Gastrocnemius medialis (tissue), 4 donors: ENCODE measurements at regions not wholly inside any gene's neighbourhood (a gene's known extent, or its start where the extent isn't known, plus 50 kb on each side); places are given as distances from the start of the nearest gene placed in this dataset.

Experiments
- CTCF ChIP-seq, 5 experiments: fragments of 450-650 bp in 3 of 5; fragments of 200-600 bp in 2 of 5; sonication (generic) in 2 of 5; IDR thresholded peaks in 4 of 5; conservative IDR thresholded peaks in 1 of 5; 1 replicate in 4 of 5; 2 replicates in 1 of 5; pipeline ENCODE4 v1.5.1; 2016 to 2019; ENCODE audit warnings: antibody characterized with exemption in 5 of 5, mild to moderate bottlenecking in 3 of 5, moderate library complexity in 3 of 5
- POLR2A ChIP-seq, 2 donors: fragments of 450-650 bp; IDR thresholded peaks; one replicate each; pipeline ENCODE4 v1.6.1; 2017; ENCODE audit warnings: antibody characterized with exemption in 2 of 2, mild to moderate bottlenecking in 2 of 2, moderate library complexity in 2 of 2

DNA sequence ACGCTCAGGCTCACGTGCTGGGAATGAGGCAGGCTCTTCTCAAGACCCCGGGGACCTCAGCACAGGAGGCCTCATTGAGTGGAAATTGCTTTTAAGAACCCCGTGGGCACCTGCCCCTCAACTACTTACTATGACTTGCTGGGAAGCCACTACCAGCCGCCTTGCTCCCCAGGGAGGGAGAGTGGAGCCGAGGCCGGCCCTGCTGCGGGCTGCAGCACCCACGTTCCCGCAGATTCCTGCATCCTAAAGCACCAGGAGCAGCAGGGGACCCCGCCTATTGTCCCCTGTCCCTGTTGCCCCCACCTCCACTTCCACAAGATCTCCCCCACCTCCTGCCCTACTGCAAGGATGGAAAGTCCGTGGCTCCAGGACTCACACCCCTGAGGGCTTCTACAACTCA lies 541.6 kb upstream of the PFKP start:
- TF ChIP-seq CTCF (IDR thresholded peaks at IDR 0.05 in 4 of 5, conservative IDR thresholded peaks at IDR 0.05 in 1 of 5) (no peak), POLR2A (IDR thresholded peaks at IDR 0.05) (no peak)
